HEK293 (cell line): ENCODE measurements at regions not wholly inside any gene's neighbourhood (a gene's known extent, or its start where the extent isn't known, plus 50 kb on each side); places are given as distances from the start of the nearest gene placed in this dataset.

Source experiments
- CTCF ChIA-PET: fragments of 350-600 bp; formaldehyde crosslinking; extraction: SDS; loops from one replicate; lab custom pipeline; 2021; ENCODE audit warnings: antibody characterized with exemption; lab: Yijun Ruan, JAX
- POLR2A ChIA-PET: fragments of 300-600 bp; formaldehyde crosslinking; extraction: SDS; loops from one replicate; lab custom pipeline; 2020; ENCODE audit warnings: antibody characterized with exemption, inconsistent platforms; lab: Yijun Ruan, JAX
- H3K27ac ChIP-seq: fragments of 200-500 bp; sonication (Bioruptor generic); 2 replicates; pipeline ENCODE4 v1.5.1; 2014; ENCODE audit warnings: low read depth, low read length, control low read depth, inconsistent platforms; ENCODE audit errors: extremely low read depth
- H3K36me3 ChIP-seq, 2 experiments: fragments of 200-500 bp in 1 of 2; sonication (Bioruptor generic) in 1 of 2; 1 replicate in 1 of 2; 2 replicates in 1 of 2; pipeline ENCODE4 v1.5.1; 2014 to 2017; ENCODE audit warnings: inconsistent platforms in 2 of 2, low read length in 2 of 2; ENCODE audit not compliant: control insufficient read depth in 2 of 2, insufficient read depth in 1 of 2
- H3K4me1 ChIP-seq: fragments of 200-500 bp; sonication (Bioruptor generic); 2 replicates; pipeline ENCODE4 v1.5.1; 2014; ENCODE audit warnings: mild to moderate bottlenecking, low read length, inconsistent platforms; ENCODE audit not compliant: control insufficient read depth, insufficient read depth
- H3K4me3 ChIP-seq: 2 replicates; pipeline ENCODE4 v1.5.1; 2011; ENCODE audit warnings: low read depth, mild to moderate bottlenecking, control low read depth, low read length, moderate library complexity
- H3K9me3 ChIP-seq: fragments of 200-500 bp; sonication (Bioruptor generic); 2 replicates; pipeline ENCODE4 v1.5.1; 2014; ENCODE audit warnings: low read depth, low read length, inconsistent platforms; ENCODE audit not compliant: control insufficient read depth, insufficient read depth
- AEBP2 ChIP-seq: fragments of 450-650 bp; formaldehyde crosslinking; IDR thresholded peaks from 2 replicates; pipeline ENCODE4 v1.5.1; 2016; ENCODE audit warnings: missing biosample characterization, missing genetic modification characterization, borderline replicate concordance
- GLIS1 ChIP-seq: fragments of 450-650 bp; formaldehyde crosslinking; IDR thresholded peaks from 2 replicates; pipeline ENCODE4 v1.5.1; 2016; ENCODE audit warnings: missing biosample characterization, missing genetic modification characterization
- HOXD13 ChIP-seq: sonication (generic); formaldehyde crosslinking; IDR thresholded peaks from 2 replicates; pipeline ENCODE4 v1.8.0; 2022; ENCODE audit warnings: missing genetic modification reagents, borderline replicate concordance
- MYNN ChIP-seq: fragments of 450-650 bp; formaldehyde crosslinking; IDR thresholded peaks from 2 replicates; pipeline ENCODE4 v1.5.1; 2016; ENCODE audit warnings: missing biosample characterization, missing genetic modification characterization, borderline replicate concordance
- ZBTB44 ChIP-seq: fragments of 450-650 bp; IDR thresholded peaks from 2 replicates; pipeline ENCODE4 v1.5.1; 2018; ENCODE audit warnings: missing biosample characterization, mild to moderate bottlenecking, missing genetic modification characterization
- ZBTB6 ChIP-seq: fragments of 450-650 bp; formaldehyde crosslinking; IDR thresholded peaks from 2 replicates; pipeline ENCODE4 v1.5.1; 2017; ENCODE audit warnings: missing biosample characterization, missing genetic modification characterization
- ZBTB7A ChIP-seq: fragments of 450-650 bp; formaldehyde crosslinking; IDR thresholded peaks from 2 replicates; pipeline ENCODE4 v1.5.1; 2016; ENCODE audit warnings: low read depth, missing biosample characterization, missing genetic modification characterization
- ZNF37A ChIP-seq: fragments of 450-650 bp; IDR thresholded peaks from 2 replicates; pipeline ENCODE4 v1.5.1; 2018; ENCODE audit warnings: missing biosample characterization, missing genetic modification characterization
- ZNF560 ChIP-seq: fragments of 450-650 bp; formaldehyde crosslinking; IDR thresholded peaks from 2 replicates; pipeline ENCODE4 v1.5.1; 2017; ENCODE audit warnings: missing biosample characterization, missing genetic modification characterization, borderline replicate concordance
- ZNF580 ChIP-seq: fragments of 450-650 bp; formaldehyde crosslinking; IDR thresholded peaks from 2 replicates; pipeline ENCODE4 v1.5.1; 2016; ENCODE audit warnings: missing biosample characterization, missing genetic modification characterization
- ZNF785 ChIP-seq: fragments of 450-650 bp; formaldehyde crosslinking; IDR thresholded peaks from 2 replicates; pipeline ENCODE4 v1.5.1; 2016; ENCODE audit warnings: missing biosample characterization, missing genetic modification characterization

DNA sequence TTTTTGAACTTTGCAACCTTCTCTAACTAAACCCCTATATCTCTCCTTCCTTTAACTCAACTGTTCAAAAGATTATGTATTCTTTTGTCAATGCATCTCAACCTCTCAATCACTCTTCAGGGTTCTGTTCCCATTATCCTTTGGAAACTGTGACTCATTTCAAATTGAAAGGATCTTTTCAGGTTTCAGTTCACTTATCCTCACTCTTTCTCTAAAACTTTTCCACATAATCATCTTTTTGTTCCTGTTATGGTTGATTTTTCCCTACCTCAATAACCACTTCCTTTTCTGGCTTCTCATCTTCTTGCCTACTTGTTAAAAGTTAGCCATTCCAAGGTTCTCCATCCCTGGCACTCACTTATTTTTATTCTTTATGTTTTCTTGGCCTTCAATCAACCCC is 56.2 kb upstream of the NUF2 start (continued):
- TF ChIP-seq ZBTB44 (tag by site-specific recombination) = no peak
- TF ChIP-seq HOXD13 (CRISPR knock-in tag) = no peak
- no peak for TF ChIP-seq ZNF560 (tag by site-specific recombination)
- no peak for TF ChIP-seq ZNF785 (tag by site-specific recombination)
- TF ChIP-seq, all 188 proteins: peak for 0

DNA sequence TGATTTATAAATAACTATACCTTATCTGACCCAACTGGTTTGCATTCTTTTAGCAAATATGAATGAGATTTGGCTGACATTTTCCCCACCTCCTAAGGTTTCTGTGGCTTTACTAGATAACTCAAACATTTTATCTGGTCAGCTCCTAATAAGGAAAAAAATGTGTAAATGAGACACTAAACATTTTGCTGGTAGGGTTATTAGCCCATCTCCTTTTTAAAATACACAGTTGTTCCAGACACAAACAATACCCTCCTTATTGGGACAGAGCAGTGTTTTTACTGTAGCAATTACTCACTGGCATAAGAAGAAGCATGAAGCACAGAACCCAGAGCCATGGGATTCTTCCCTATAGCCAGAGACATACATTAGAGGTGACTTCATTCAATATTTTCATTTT is 53.8 kb upstream of the NUF2 start:
- Histone ChIP-seq H3K4me1 (no peaks in the 10 kb centered on the region), H3K9me3 (no peaks in the 10 kb centered on the region), H3K4me3 (no peak overlapping the region), H3K27ac (no peak overlapping the region), H3K36me3 (no peaks in the 10 kb centered on the region)
- ChIA-PET CTCF (interaction anchor here (1.1 kb wide), 1 partner anchor 47 kb away, joined by 3 read pairs; no protein-coding TSS in a partner anchor), POLR2A (no interaction called here)
- TF ChIP-seq MYNN (tag by site-specific recombination) (no peak), AEBP2 (tag by site-specific recombination) (no peak), ZBTB6 (no peak), ZNF580 (tag by site-specific recombination) (no peak)

DNA sequence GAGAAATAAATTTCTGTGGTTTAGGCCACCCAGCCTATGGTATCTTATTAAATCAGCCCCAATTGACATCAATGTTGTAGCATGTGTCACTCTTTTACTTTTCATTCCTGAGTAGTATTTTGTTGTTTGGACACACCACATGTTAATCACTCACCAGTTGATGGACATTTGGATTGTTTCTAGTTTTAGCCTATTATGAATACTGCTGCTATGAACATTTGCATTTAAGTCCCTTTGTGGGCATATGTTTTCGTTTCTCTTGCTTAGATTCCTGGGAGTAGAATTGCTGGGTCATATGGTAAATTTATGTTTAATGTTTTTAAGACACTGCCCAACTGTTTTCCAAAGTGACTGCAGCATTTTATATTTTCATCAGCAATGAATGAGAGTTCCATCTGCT is 50.2 kb upstream of the NUF2 start:
- H3K4me3 ChIP-seq = no peak overlapping the region
- H3K4me1 ChIP-seq = peaks cover 3% of the 10 kb centered on the region; the same call in 1 of the 2 replicates
- TF ChIP-seq ZNF37A (tag by site-specific recombination) = no peak
- no peak for TF ChIP-seq GLIS1 (tag by site-specific recombination)
- no peak for TF ChIP-seq ZBTB7A
- H3K27ac ChIP-seq = no peak overlapping the region
- H3K36me3 ChIP-seq = no peaks in the 10 kb centered on the region
- H3K9me3 ChIP-seq = no peaks in the 10 kb centered on the region
- ChIA-PET CTCF (no interaction called here), POLR2A (no interaction called here)
